Testis (tissue), 2 donors: ENCODE measurements at regions not wholly inside any gene's neighbourhood (a gene's known extent, or its start where the extent isn't known, plus 50 kb on each side); places are given as distances from the start of the nearest gene placed in this dataset.
A peak's percentile ranks its signal among the peaks of the same experiment; 100 is the strongest.

ENCODE experiments used
- DNase-seq: peaks from one replicate; pipeline ENCODE4 v3.0.0-alpha.2; 2019
- H3K27ac ChIP-seq, 2 donors: fragments of 200-600 bp; sonication (generic); one replicate each; pipeline ENCODE4 v1.5.1; 2019
- H3K27me3 ChIP-seq: fragments of 200-600 bp; sonication (generic); one replicate; pipeline ENCODE4 v1.5.1; 2019
- H3K36me3 ChIP-seq: fragments of 200-600 bp; sonication (generic); one replicate; pipeline ENCODE4 v1.5.1; 2017; ENCODE audit warnings: low read depth; ENCODE audit errors: missing control alignments
- H3K4me1 ChIP-seq: fragments of 200-600 bp; sonication (generic); one replicate; pipeline ENCODE4 v1.5.1; 2019
- H3K4me3 ChIP-seq, 2 donors: fragments of 200-600 bp; sonication (generic); one replicate each; pipeline ENCODE4 v1.5.1; 2017 to 2019
- H3K9me3 ChIP-seq: fragments of 200-600 bp; sonication (generic); one replicate; pipeline ENCODE4 v1.5.1; 2017
- CTCF ChIP-seq, 3 experiments: fragments of 450-650 bp in 2 of 3; fragments of 200-600 bp in 1 of 3; sonication (generic) in 1 of 3; IDR thresholded peaks; one replicate each; pipeline ENCODE4 v1.5.1; 2016 to 2019; ENCODE audit warnings: antibody characterized with exemption in 3 of 3, mild to moderate bottlenecking in 2 of 3, moderate library complexity in 1 of 3
- POLR2A ChIP-seq: fragments of 450-650 bp; IDR thresholded peaks from one replicate; pipeline ENCODE4 v1.6.1; 2017; ENCODE audit warnings: antibody characterized with exemption, mild to moderate bottlenecking, moderate library complexity
- WGBS, 2 donors: methylation state at CpG; one replicate each; pipeline ENCODE4 v1.1.5; 2018; 5-methylcytosine and 5-hydroxymethylcytosine counted together
- intact Hi-C: fragments of 100-400 bp; cut with DNase I; formaldehyde crosslinking; loops from one replicate; pipeline ENCODE4 v1.15.1; 2023; ENCODE audit warnings: low total_unique reads

- WGBS, 2 donors = 65 to 81% methylated on average over 5 of the region's 5 CpGs
- H3K4me3 ChIP-seq = no peak overlapping the region
- no peak for DNase-seq
- H3K4me1 ChIP-seq = no peaks in the 10 kb centered on the region
- intact Hi-C loops = no loop called here
- H3K9me3 ChIP-seq = no peaks in the 10 kb centered on the region
- H3K27ac ChIP-seq = no peak overlapping the region
- no peaks in the 10 kb centered on the region for H3K36me3 ChIP-seq
- H3K27me3 ChIP-seq = no peaks in the 10 kb centered on the region
- no peak for TF ChIP-seq POLR2A
- no peak for TF ChIP-seq CTCF (IDR thresholded peaks at IDR 0.05)
These were observed 672.8 kb downstream of the ACTL7B start for GRCh38 chr9:108182950-108183381.

GRCh38 chr9:108182270-108182669 is 673.5 kb downstream of the ACTL7B start:
- 91 to 94% methylated on average over 8 of the region's 8 CpGs for WGBS, 2 donors
- TF ChIP-seq CTCF (IDR thresholded peaks at IDR 0.05) = no peak

GRCh38 chr9:108181441-108181840 is 674.3 kb downstream of the ACTL7B start:
- no peak overlapping the region for H3K27ac ChIP-seq
- 81 to 95% methylated on average over 2 of the region's 2 CpGs for WGBS, 2 donors
- no peaks in the 10 kb centered on the region for H3K4me1 ChIP-seq
- intact Hi-C loops = no loop called here
- TF ChIP-seq POLR2A = no peak
- TF ChIP-seq CTCF (IDR thresholded peaks at IDR 0.05) = no peak
- no peaks in the 10 kb centered on the region for H3K9me3 ChIP-seq
- no peaks in the 10 kb centered on the region for H3K27me3 ChIP-seq
- H3K4me3 ChIP-seq = no peak overlapping the region
- no peak for DNase-seq
- H3K36me3 ChIP-seq = no peaks in the 10 kb centered on the region

More at GRCh38 chr9:108182270-108182669, 673.5 kb downstream of the ACTL7B start:
- H3K27ac ChIP-seq = no peak overlapping the region
- no peak overlapping the region for H3K4me3 ChIP-seq
- H3K4me1 ChIP-seq = no peaks in the 10 kb centered on the region
- no peak for DNase-seq
- H3K27me3 ChIP-seq = no peaks in the 10 kb centered on the region
- H3K36me3 ChIP-seq = no peaks in the 10 kb centered on the region
- intact Hi-C loops = no loop called here
- no peaks in the 10 kb centered on the region for H3K9me3 ChIP-seq

- DNase-seq = peak; percentile 51
- TF ChIP-seq CTCF (IDR thresholded peaks at IDR 0.05) (no peak), POLR2A (no peak)
These were observed 675.2 kb downstream of the ACTL7B start for GRCh38 chr9:108180541-108180940.

GRCh38 chr9:108178318-108178717 is 677.5 kb downstream of the ACTL7B start:
- no peak for TF ChIP-seq CTCF (IDR thresholded peaks at IDR 0.05)
- H3K27ac ChIP-seq = no peak overlapping the region
- WGBS, 2 donors = 66 to 67% methylated on average over 4 of the region's 4 CpGs
- H3K27me3 ChIP-seq = no peaks in the 10 kb centered on the region
- no peak overlapping the region for H3K4me3 ChIP-seq
- H3K36me3 ChIP-seq = no peaks in the 10 kb centered on the region
- no peaks in the 10 kb centered on the region for H3K4me1 ChIP-seq
- intact Hi-C loops = no loop called here
- no peaks in the 10 kb centered on the region for H3K9me3 ChIP-seq
- DNase-seq = no peak

More at GRCh38 chr9:108180541-108180940, 675.2 kb downstream of the ACTL7B start:
- Histone ChIP-seq H3K4me3 (no peak overlapping the region), H3K27me3 (no peaks in the 10 kb centered on the region), H3K9me3 (no peaks in the 10 kb centered on the region), H3K27ac (no peak overlapping the region), H3K36me3 (no peaks in the 10 kb centered on the region), H3K4me1 (no peaks in the 10 kb centered on the region)
- 92 to 94% methylated on average over 1 of the region's 1 CpG for WGBS, 2 donors
- intact Hi-C loops = no loop called here
